Mesenchymal stem cell (in vitro differentiated cells and primary cell): ENCODE measurements at regions not wholly inside any gene's neighbourhood (a gene's known extent, or its start where the extent isn't known, plus 50 kb on each side); places are given as distances from the start of the nearest gene placed in this dataset.

ENCODE experiments used
- DNase-seq: peaks from one replicate; pipeline ENCODE4 v3.0.0-alpha.2; 2013
- H2AFZ ChIP-seq: one replicate; pipeline ENCODE4 v1.6.1; 2013; ENCODE audit warnings: low read depth, mild to moderate bottlenecking, control low read depth, inconsistent platforms, low read length, moderate library complexity
- H2AK5ac ChIP-seq: 2 replicates; pipeline ENCODE4 v1.6.1; 2013; ENCODE audit warnings: low read length, moderate library complexity, mild to moderate bottlenecking, inconsistent platforms; ENCODE audit not compliant: severe bottlenecking
- H2BK120ac ChIP-seq: one replicate; pipeline ENCODE4 v1.6.1; 2013; ENCODE audit warnings: low read depth, mild to moderate bottlenecking, inconsistent platforms, low read length, moderate library complexity
- H2BK12ac ChIP-seq, 2 experiments: one replicate each; pipeline ENCODE4 v1.6.1; 2013; ENCODE audit warnings: inconsistent platforms in 2 of 2, low read length in 2 of 2, mild to moderate bottlenecking in 2 of 2, moderate library complexity in 2 of 2, control low read depth in 1 of 2
- H2BK15ac ChIP-seq: one replicate; pipeline ENCODE4 v1.6.1; 2013; ENCODE audit warnings: mild to moderate bottlenecking, low read depth, inconsistent platforms; ENCODE audit not compliant: poor library complexity, severe bottlenecking
- H2BK5ac ChIP-seq: 2 replicates; pipeline ENCODE4 v1.6.1; 2013; ENCODE audit warnings: low read depth, mild to moderate bottlenecking, low read length, control low read depth, inconsistent platforms; ENCODE audit not compliant: poor library complexity, severe bottlenecking
- H3K14ac ChIP-seq, 2 experiments: one replicate each; pipeline ENCODE4 v1.6.1; 2013; ENCODE audit warnings: inconsistent platforms in 2 of 2, low read length in 2 of 2, control low read depth in 1 of 2, mild to moderate bottlenecking in 1 of 2, moderate library complexity in 1 of 2
- H3K18ac ChIP-seq, 2 experiments: one replicate each; pipeline ENCODE4 v1.6.1; 2013; ENCODE audit warnings: inconsistent platforms in 2 of 2, low read length in 2 of 2, control low read depth in 1 of 2, low read depth in 1 of 2, mild to moderate bottlenecking in 1 of 2
- H3K23ac ChIP-seq, 2 experiments: one replicate each; pipeline ENCODE4 v1.6.1; 2013; ENCODE audit warnings: inconsistent platforms in 2 of 2, low read length in 2 of 2, mild to moderate bottlenecking in 2 of 2, moderate library complexity in 2 of 2, control low read depth in 1 of 2
- H3K27ac ChIP-seq: 2 replicates; pipeline ENCODE4 v1.5.1; 2013; ENCODE audit warnings: mild to moderate bottlenecking, moderate library complexity, low read length, control low read depth, inconsistent platforms; ENCODE audit not compliant: poor library complexity, severe bottlenecking
- H3K27me3 ChIP-seq, 2 experiments: 2 replicates each; pipeline versions ENCODE4 v1.6.1 to v1.7.0; 2013; ENCODE audit warnings: low read length in 2 of 2, mild to moderate bottlenecking in 2 of 2, moderate library complexity in 2 of 2, control low read depth in 1 of 2, inconsistent platforms in 1 of 2; ENCODE audit not compliant: control insufficient read depth in 1 of 2, insufficient read depth in 1 of 2
- H3K36me3 ChIP-seq, 2 experiments: 2 replicates each; pipeline versions ENCODE4 v1.6.1 to v1.7.0; 2013; ENCODE audit warnings: low read length in 2 of 2, control low read depth in 1 of 2, inconsistent platforms in 1 of 2, low read depth in 1 of 2, mild to moderate bottlenecking in 1 of 2; ENCODE audit not compliant: insufficient read depth in 2 of 2, control insufficient read depth in 1 of 2
- H3K4ac ChIP-seq, 2 experiments: one replicate each; pipeline ENCODE4 v1.6.1; 2013; ENCODE audit warnings: inconsistent platforms in 2 of 2, low read length in 2 of 2, mild to moderate bottlenecking in 2 of 2, moderate library complexity in 2 of 2, control low read depth in 1 of 2, low read depth in 1 of 2
- H3K4me1 ChIP-seq: 2 replicates; pipeline ENCODE4 v1.6.1; 2013; ENCODE audit warnings: low read depth, low read length, control low read depth; ENCODE audit not compliant: control insufficient read depth, insufficient read depth
- H3K4me2 ChIP-seq: 2 replicates; pipeline ENCODE4 v1.6.1; 2013; ENCODE audit warnings: low read length, mild to moderate bottlenecking, inconsistent platforms; ENCODE audit not compliant: poor library complexity, severe bottlenecking
- H3K4me3 ChIP-seq, 2 experiments: 2 replicates each; pipeline versions ENCODE4 v1.5.1 to v1.7.0; 2013; ENCODE audit warnings: low read length in 2 of 2, mild to moderate bottlenecking in 2 of 2, control low read depth in 1 of 2, low read depth in 1 of 2; ENCODE audit not compliant: insufficient read depth in 1 of 2
- H3K79me1 ChIP-seq: replicated peaks from 2 replicates; pipeline ENCODE4 v1.6.1; 2013; ENCODE audit warnings: mild to moderate bottlenecking, control low read depth, low read length, inconsistent platforms; ENCODE audit not compliant: poor library complexity, severe bottlenecking
- H3K9ac ChIP-seq: 2 replicates; pipeline ENCODE4 v1.7.0; 2013; ENCODE audit warnings: mild to moderate bottlenecking, low read length, moderate library complexity
- H3K9me3 ChIP-seq: 2 replicates; pipeline ENCODE4 v1.7.0; 2013; ENCODE audit warnings: mild to moderate bottlenecking, low read length; ENCODE audit not compliant: control insufficient read depth
- H4K8ac ChIP-seq: one replicate; pipeline ENCODE4 v1.6.1; 2013; ENCODE audit warnings: inconsistent platforms, mild to moderate bottlenecking, low read length, moderate library complexity
- H4K91ac ChIP-seq: one replicate; pipeline ENCODE4 v1.6.1; 2013; ENCODE audit warnings: mild to moderate bottlenecking, low read length, inconsistent platforms
- WGBS: methylation state at CpG from one replicate; pipeline ENCODE4 v1.1.7; 2013; ENCODE audit warnings: mixed read lengths; 5-methylcytosine and 5-hydroxymethylcytosine counted together

GRCh38 chr5:116788851-116789403 lies 214.3 kb upstream of the SEMA6A start:
- WGBS: 93% methylated on average over 3 of the region's 4 CpGs
- no peak for DNase-seq
- Histone ChIP-seq H3K9me3 (peaks cover 5% of the 10 kb centered on the region), H3K4me2 (no peak overlapping the region), H3K4me3 (no peak overlapping the region), H3K27me3 (no peaks in the 10 kb centered on the region), H3K23ac (no peak overlapping the region), H2BK5ac (no peak overlapping the region), H3K4me1 (no peaks in the 10 kb centered on the region), H3K27ac (no peak overlapping the region), H2AK5ac (no peak overlapping the region), H2BK15ac (no peak overlapping the region), H3K4ac (no peak overlapping the region), H3K79me1 (no peaks in the 10 kb centered on the region), H2BK12ac (no peak overlapping the region), H2AFZ (no peak overlapping the region), H3K36me3 (no peaks in the 10 kb centered on the region), H4K8ac (no peak overlapping the region), H2BK120ac (no peak overlapping the region), H3K14ac (no peak overlapping the region), H4K91ac (no peak overlapping the region), H3K9ac (no peak overlapping the region), H3K18ac (no peak overlapping the region)

- Histone ChIP-seq H3K27me3 (no peaks in the 10 kb centered on the region), H3K79me1 (no peaks in the 10 kb centered on the region), H3K14ac (no peak overlapping the region), H2BK120ac (no peak overlapping the region), H2AFZ (no peak overlapping the region), H3K4me1 (no peaks in the 10 kb centered on the region), H3K9me3 (peaks cover 5% of the 10 kb centered on the region), H3K9ac (no peak overlapping the region), H4K8ac (no peak overlapping the region), H3K4ac (no peak overlapping the region), H2BK15ac (no peak overlapping the region), H3K23ac (no peak overlapping the region), H3K4me2 (no peak overlapping the region), H2BK12ac (no peak overlapping the region), H3K4me3 (no peak overlapping the region), H3K27ac (no peak overlapping the region), H4K91ac (no peak overlapping the region), H2AK5ac (no peak overlapping the region), H3K18ac (no peak overlapping the region), H3K36me3 (no peaks in the 10 kb centered on the region), H2BK5ac (no peak overlapping the region)
- WGBS: 93% methylated on average over 2 of the region's 2 CpGs
- no peak for DNase-seq
Measured at GRCh38 chr5:116787570-116787969, 212.9 kb upstream of the SEMA6A start.

- no peak overlapping the region for H3K23ac ChIP-seq
- H4K91ac ChIP-seq: no peak overlapping the region
- DNase-seq: no peak
- no peak overlapping the region for H2BK120ac ChIP-seq
- H3K4me1 ChIP-seq: no peaks in the 10 kb centered on the region
- H3K14ac ChIP-seq: no peak overlapping the region
- H2AFZ ChIP-seq: no peak overlapping the region
- no peak overlapping the region for H2BK5ac ChIP-seq
- H3K9ac ChIP-seq: no peak overlapping the region
- H2AK5ac ChIP-seq: no peak overlapping the region
- no peak overlapping the region for H3K27ac ChIP-seq
- no peak overlapping the region for H2BK12ac ChIP-seq
- no peaks in the 10 kb centered on the region for H3K27me3 ChIP-seq
- WGBS: 96% methylated on average over 3 of the region's 4 CpGs
- no peak overlapping the region for H3K4me2 ChIP-seq
- peaks cover 5% of the 10 kb centered on the region for H3K9me3 ChIP-seq
- H4K8ac ChIP-seq: no peak overlapping the region
- H3K18ac ChIP-seq: no peak overlapping the region
- H3K4me3 ChIP-seq: no peak overlapping the region
- H3K36me3 ChIP-seq: no peaks in the 10 kb centered on the region
- no peaks in the 10 kb centered on the region for H3K79me1 ChIP-seq
- no peak overlapping the region for H3K4ac ChIP-seq
- no peak overlapping the region for H2BK15ac ChIP-seq
Measured at GRCh38 chr5:116785106-116785505, 210.5 kb upstream of the SEMA6A start.

- no peak overlapping the region for H3K4me3 ChIP-seq
- H3K23ac ChIP-seq: no peak overlapping the region
- peaks cover 2% of the 10 kb centered on the region for H3K4me1 ChIP-seq
- H3K18ac ChIP-seq: no peak overlapping the region
- no peak overlapping the region for H2AFZ ChIP-seq
- no peaks in the 10 kb centered on the region for H3K9me3 ChIP-seq
- no peaks in the 10 kb centered on the region for H3K36me3 ChIP-seq
- no peak overlapping the region for H2BK5ac ChIP-seq
- no peak for DNase-seq
- H3K79me1 ChIP-seq: no peaks in the 10 kb centered on the region
- no peak overlapping the region for H3K4ac ChIP-seq
- no peak overlapping the region for H3K14ac ChIP-seq
- H3K27me3 ChIP-seq: no peaks in the 10 kb centered on the region
- H2BK15ac ChIP-seq: no peak overlapping the region
- no peak overlapping the region for H2BK12ac ChIP-seq
- H3K27ac ChIP-seq: no peak overlapping the region
- no peak overlapping the region for H3K9ac ChIP-seq
- no peak overlapping the region for H2BK120ac ChIP-seq
- H4K8ac ChIP-seq: no peak overlapping the region
- 70% methylated on average over 6 of the region's 6 CpGs for WGBS
- H2AK5ac ChIP-seq: no peak overlapping the region
- H4K91ac ChIP-seq: no peak overlapping the region
- no peak overlapping the region for H3K4me2 ChIP-seq
Measured at GRCh38 chr5:116779846-116780245, 205.2 kb upstream of the SEMA6A start.
